Mammary epithelial cell (primary cell): ENCODE measurements at regions not wholly inside any gene's neighbourhood (a gene's known extent, or its start where the extent isn't known, plus 50 kb on each side); places are given as distances from the start of the nearest gene placed in this dataset.

Experiments used
- CTCF ChIP-seq, 2 donors: IDR thresholded peaks in 1 of 2; conservative IDR thresholded peaks in 1 of 2; 2 replicates each; pipeline ENCODE4 v1.5.1; 2011 to 2012; ENCODE audit warnings: inconsistent platforms in 2 of 2, low read length in 2 of 2, mild to moderate bottlenecking in 2 of 2, control low read depth in 1 of 2, low read depth in 1 of 2; ENCODE audit not compliant: insufficient read depth in 1 of 2; ENCODE audit errors: extremely low read depth in 1 of 2
- EZH2 ChIP-seq: IDR thresholded peaks from 2 replicates; pipeline ENCODE4 v1.6.1; 2012; ENCODE audit warnings: low read length, inconsistent platforms, borderline replicate concordance

- TF ChIP-seq CTCF (conservative IDR thresholded peaks at IDR 0.05 in 1 of 2, IDR thresholded peaks at IDR 0.05 in 1 of 2; ENCODE audit: extremely low read depth in 1 of 2, insufficient read depth in 1 of 2, low read depth in 1 of 2, low read length in 2 of 2) = no peak
- no peak for TF ChIP-seq EZH2
These were observed 221.7 kb downstream of the HAUS1 start for GRCh38 chr18:46325895-46326294.
